D721Med (cell line): ENCODE measurements at regions not wholly inside any gene's neighbourhood (a gene's known extent, or its start where the extent isn't known, plus 50 kb on each side); places are given as distances from the start of the nearest gene placed in this dataset.

Experiments
- DNase-seq: peaks from one replicate; pipeline ENCODE4 v3.0.0; 2011; ENCODE audit warnings: low spot score; ENCODE audit not compliant: insufficient read length
- FAIRE-seq: peaks from 2 replicates; lab custom pipeline; 2011; peaks lifted over from hg19 to GRCh38; lab: Jason Lieb, UNC
- TF ChIP-seq, protein P1 (sequence below): IDR thresholded peaks from 2 replicates; pipeline ENCODE4 v1.5.1; 2012; ENCODE audit warnings: mild to moderate bottlenecking, control low read depth; ENCODE audit not compliant: insufficient read depth; ENCODE audit errors: missing control alignments

DNA sequence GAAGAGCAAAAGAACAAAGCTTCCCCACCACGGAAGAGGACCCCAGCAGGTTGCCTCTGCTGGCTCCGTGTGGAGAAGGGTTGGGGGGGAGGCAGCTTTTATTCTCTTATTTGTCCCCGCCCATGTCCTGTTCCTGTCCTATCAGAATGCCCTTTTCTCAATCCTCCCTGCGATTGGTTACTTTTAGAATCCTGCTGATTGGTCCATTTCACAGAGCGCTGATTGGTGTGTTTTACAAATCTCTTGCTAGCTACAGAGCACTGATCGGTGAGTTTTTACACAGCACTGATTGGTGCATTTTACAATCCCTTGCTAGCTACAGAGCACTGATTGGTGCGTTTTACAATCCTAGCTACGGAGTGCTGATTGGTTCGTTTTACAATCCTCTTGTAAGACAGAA is 100.6 kb upstream of the KLF13 start:
- TF ChIP-seq, protein P1, sequence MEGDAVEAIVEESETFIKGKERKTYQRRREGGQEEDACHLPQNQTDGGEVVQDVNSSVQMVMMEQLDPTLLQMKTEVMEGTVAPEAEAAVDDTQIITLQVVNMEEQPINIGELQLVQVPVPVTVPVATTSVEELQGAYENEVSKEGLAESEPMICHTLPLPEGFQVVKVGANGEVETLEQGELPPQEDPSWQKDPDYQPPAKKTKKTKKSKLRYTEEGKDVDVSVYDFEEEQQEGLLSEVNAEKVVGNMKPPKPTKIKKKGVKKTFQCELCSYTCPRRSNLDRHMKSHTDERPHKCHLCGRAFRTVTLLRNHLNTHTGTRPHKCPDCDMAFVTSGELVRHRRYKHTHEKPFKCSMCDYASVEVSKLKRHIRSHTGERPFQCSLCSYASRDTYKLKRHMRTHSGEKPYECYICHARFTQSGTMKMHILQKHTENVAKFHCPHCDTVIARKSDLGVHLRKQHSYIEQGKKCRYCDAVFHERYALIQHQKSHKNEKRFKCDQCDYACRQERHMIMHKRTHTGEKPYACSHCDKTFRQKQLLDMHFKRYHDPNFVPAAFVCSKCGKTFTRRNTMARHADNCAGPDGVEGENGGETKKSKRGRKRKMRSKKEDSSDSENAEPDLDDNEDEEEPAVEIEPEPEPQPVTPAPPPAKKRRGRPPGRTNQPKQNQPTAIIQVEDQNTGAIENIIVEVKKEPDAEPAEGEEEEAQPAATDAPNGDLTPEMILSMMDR, result no peak
- DNase-seq (no peak), FAIRE-seq (no peak)

DNA sequence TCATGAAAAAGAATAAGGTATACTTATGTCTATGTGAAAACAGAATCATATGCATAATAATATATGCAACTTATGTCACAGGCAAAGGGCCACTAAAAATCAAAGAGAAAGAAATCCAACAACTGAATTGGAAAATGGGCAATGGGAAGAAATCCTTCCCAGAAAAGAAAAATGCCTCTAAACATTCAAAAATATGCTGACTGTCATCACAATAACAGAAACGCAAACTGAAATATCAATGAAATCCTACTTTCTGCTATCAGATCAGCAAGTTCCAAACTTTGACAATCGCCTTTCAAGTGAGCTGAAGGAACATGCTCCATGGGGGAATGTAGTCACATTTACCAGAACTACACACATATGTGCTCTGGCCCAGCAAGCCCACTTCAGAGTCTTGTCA is 99.4 kb upstream of the KLF13 start:
- no peak for FAIRE-seq
- TF ChIP-seq, protein P1, result no peak
- DNase-seq, result no peak

DNA sequence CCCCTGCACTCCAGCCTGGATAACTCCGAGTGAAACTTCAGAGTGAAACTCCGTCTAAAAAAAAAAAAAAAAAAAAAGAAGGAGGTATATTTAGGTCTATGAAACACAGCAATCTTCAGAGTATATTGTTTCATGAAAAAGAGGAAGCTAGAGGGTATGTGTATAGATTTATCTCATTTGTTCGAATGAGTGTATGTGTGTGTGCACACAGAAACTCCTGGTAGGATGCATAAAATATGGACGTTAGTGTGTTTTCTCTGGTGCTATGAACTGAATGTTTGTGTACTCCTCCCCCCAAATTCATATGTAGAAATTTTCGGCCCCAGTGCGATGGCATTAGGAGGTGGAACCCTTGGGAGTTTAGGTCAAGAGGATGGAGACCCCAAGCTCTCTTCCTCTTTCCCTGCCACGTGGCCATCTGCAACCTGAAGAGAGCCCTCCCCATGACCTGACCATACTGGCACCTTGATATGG is 98.6 kb upstream of the KLF13 start:
- no peak for DNase-seq
- TF ChIP-seq, protein P1, result no peak
- no peak for FAIRE-seq

DNA sequence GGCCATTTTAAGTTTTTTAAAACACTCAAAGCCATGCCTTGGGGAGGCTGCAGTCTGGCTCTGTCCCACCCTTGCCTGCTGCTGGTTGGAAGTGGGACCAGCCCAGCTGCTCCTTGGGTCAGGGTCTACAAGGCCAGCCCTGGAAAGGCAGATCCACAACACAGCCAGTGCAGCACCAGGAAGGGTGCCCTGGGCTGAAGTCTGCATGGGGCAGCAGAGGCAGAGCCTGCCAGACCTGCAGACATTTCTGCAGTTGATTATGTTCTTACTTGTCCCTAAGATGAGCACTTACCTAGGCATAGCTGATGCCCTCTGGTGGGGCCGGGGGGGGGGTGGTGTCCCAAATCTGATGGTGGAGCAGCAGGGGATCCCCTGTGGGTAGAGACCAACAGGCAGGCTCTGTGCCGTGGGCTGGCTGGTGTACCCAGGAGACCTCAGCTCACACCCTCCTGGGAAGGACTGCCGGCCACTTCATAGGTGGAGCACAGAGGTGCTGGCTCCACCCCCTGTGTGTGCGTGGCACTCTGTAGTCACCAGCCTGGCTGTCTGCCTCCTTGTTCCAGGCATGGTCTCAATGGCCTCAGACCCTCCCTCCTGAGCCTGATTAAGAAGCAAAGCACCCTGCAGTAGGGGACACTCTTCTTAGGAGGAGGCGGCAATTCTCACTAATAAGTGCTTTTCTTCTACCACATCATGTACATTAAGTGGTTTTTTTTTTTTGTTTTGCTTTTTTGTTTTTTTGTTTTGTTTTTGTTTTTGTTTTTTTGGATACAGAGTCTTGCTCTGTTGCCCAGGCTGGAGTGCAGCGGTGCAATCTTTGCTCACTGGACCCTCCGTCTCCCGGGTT is 97.4 kb upstream of the KLF13 start:
- DNase-seq (no peak), FAIRE-seq (no peak)
- TF ChIP-seq, protein P1, result no peak

DNA sequence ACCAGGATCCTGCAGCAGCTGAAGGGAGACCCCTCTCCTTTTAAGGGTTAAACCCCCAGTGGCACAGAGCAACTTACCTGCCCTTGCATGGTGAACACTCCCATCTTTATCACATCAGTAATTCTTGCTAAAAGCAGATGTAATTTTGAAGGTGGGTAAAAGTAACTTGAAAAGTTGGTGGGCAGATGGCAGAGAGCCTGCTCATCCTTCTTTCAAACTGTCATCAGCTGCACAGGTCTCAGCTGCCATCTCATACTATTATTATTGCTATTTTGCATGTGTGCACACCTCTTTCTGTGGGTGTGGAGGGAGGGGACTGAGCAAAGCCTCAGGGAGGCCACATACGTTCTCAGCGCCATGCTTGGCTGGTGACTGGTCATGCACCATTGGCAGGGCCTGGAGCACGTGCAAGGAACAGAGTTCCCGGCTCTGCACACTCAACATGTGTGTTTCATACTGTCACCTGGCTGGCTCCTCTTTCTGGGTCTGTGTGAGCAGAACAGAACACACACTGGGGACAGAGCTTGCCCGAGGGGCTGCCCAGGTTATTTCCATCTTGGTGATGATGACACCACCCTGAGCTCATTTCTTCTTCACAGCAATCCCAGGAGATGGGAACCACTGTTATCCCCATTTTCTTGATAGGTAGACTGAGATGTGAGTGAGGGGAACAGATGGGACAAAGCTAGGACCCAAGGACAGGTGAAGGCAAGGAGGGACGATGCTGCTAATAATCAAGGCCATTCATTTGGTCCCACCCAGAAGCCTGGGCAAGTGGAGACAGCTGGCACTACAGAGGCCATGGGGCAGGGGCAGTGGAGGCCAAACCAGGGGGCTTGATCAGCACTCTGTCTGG is 95.8 kb upstream of the KLF13 start:
- TF ChIP-seq, protein P1, result no peak
- no peak for FAIRE-seq
- no peak for DNase-seq

DNA sequence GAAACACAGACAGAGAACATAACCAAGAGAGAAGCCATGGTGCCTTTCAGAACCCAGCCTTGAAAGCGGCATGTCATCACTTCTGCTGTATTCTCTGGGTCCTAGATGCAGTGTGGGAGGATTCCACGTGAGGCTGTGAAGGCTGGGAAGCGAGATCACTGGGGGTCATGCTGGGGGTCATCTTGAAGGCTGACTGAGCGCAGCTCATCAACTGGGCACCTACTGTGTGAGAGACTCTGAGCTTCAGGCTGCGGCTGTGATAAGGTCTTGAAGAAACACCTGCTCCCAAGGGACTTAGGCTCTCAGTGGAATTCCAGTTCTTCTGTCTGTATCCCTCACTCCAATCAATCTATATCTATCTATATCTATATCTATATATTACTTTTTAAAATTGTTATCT is 91.8 kb upstream of the KLF13 start:
- FAIRE-seq (no peak), DNase-seq (no peak)
- TF ChIP-seq, protein P1, result no peak
